OCI-LY7 (cell line): ENCODE measurements at regions not wholly inside any gene's neighbourhood (a gene's known extent, or its start where the extent isn't known, plus 50 kb on each side); places are given as distances from the start of the nearest gene placed in this dataset.

Experiments
- CTCF ChIP-seq: fragments of 200-600 bp; sonication (generic); conservative IDR thresholded peaks from 2 replicates; pipeline ENCODE4 v1.5.1; 2014; ENCODE audit warnings: mild to moderate bottlenecking, antibody characterized with exemption, low read length, moderate library complexity, mixed read lengths
- EZH2phosphoT487 ChIP-seq: fragments of 200-600 bp; sonication (generic); IDR thresholded peaks from 2 replicates; pipeline ENCODE4 v1.6.1; 2018; ENCODE audit warnings: low read depth, borderline replicate concordance, mild to moderate bottlenecking, mixed run types, antibody characterized with exemption, low read length, moderate library complexity, mixed read lengths

GRCh38 chr13:66224663-66225062 lies 1005.5 kb downstream of the PCDH9 start:
- TF ChIP-seq CTCF (no peak), EZH2phosphoT487 (no peak)
